GM12892 (cell line): ENCODE measurements at regions not wholly inside any gene's neighbourhood (a gene's known extent, or its start where the extent isn't known, plus 50 kb on each side); places are given as distances from the start of the nearest gene placed in this dataset.

ENCODE experiments used
- POLR2A ChIP-seq: IDR thresholded peaks from 2 replicates; pipeline ENCODE4 v1.6.1; 2011; ENCODE audit warnings: low read depth, low read length, control low read depth
- POLR2AphosphoS5 ChIP-seq: IDR thresholded peaks from 2 replicates; pipeline ENCODE4 v1.6.1; 2011; ENCODE audit warnings: low read depth, low read length, control low read depth

- TF ChIP-seq POLR2AphosphoS5 (no peak), POLR2A (no peak)
Observed at GRCh38 chr2:220987839-220988238, 584.3 kb downstream of the EPHA4 start.
